Right lobe of liver (tissue), 6 donors: ENCODE measurements at regions not wholly inside any gene's neighbourhood (a gene's known extent, or its start where the extent isn't known, plus 50 kb on each side); places are given as distances from the start of the nearest gene placed in this dataset.

Source experiments
- ATAC-seq, 4 donors: fragments of 200-7000 bp; cut with Tn5 transposase; one replicate each; pipeline ENCODE4 v1.9.1; 2020; ENCODE audit warnings: mild to moderate bottlenecking in 4 of 4, moderate library complexity in 4 of 4
- DNase-seq, 3 donors: peaks; one replicate each; pipeline ENCODE4 v3.0.0-alpha.2; 2020
- H3K27ac ChIP-seq, 3 donors: fragments of 200-600 bp; one replicate each; pipeline ENCODE4 v1.8.0; 2022
- H3K27me3 ChIP-seq, 2 donors: fragments of 200-600 bp; one replicate each; pipeline ENCODE4 v1.8.0; 2022
- H3K36me3 ChIP-seq, 4 donors: fragments of 200-600 bp; sonication (generic) in 1 of 4; one replicate each; pipeline versions ENCODE4 v1.5.1 to v1.8.0; 2017 to 2022; ENCODE audit warnings: control low read depth in 1 of 4
- H3K4me1 ChIP-seq, 4 donors: fragments of 200-600 bp; sonication (generic) in 1 of 4; one replicate each; pipeline versions ENCODE4 v1.5.1 to v1.8.0; 2017 to 2022; ENCODE audit warnings: control low read depth in 1 of 4
- H3K4me3 ChIP-seq, 3 donors: fragments of 200-600 bp; one replicate each; pipeline ENCODE4 v1.8.0; 2022
- H3K9me3 ChIP-seq, 4 donors: fragments of 200-600 bp; sonication (generic) in 1 of 4; one replicate each; pipeline versions ENCODE4 v1.5.1 to v1.8.0; 2017 to 2022; ENCODE audit warnings: control low read depth in 1 of 4
- POLR2A ChIP-seq: fragments of 450-650 bp; IDR thresholded peaks from one replicate; pipeline ENCODE4 v1.6.1; 2017; ENCODE audit warnings: antibody characterized with exemption, mild to moderate bottlenecking
- WGBS: methylation state at CpG from one replicate; pipeline ENCODE4 v1.1.6; 2018; ENCODE audit warnings: low coverage, low lambda C conversion rate; ENCODE audit not compliant: insufficient coverage; ENCODE audit errors: missing lambda C conversion rate; 5-methylcytosine and 5-hydroxymethylcytosine counted together
- intact Hi-C, 2 donors: fragments of 100-400 bp; cut with DNase I; formaldehyde crosslinking; loops; one replicate each; pipeline versions ENCODE4 v1.11.2 to v1.14.1; 2022
- TF ChIP-seq, protein P1 (sequence below), 4 donors: fragments of 200-600 bp in 3 of 4; fragments of 450-650 bp in 1 of 4; IDR thresholded peaks; one replicate each; pipeline versions ENCODE4 v1.5.1 to v1.8.0; 2016 to 2022; ENCODE audit warnings: antibody characterized with exemption in 4 of 4, mild to moderate bottlenecking in 2 of 4
- donor health status: DM: no; HTN: yes; CAD: no.
- donor health status: DM: no; HTN: no; CAD: no.
- donor health status: DM: no; HTN: no; CAD: no.
- donor health status: DM: no; HTN: yes; CAD: no.
- donor health status: DM: no; HTN: yes; CAD: no.

DNA sequence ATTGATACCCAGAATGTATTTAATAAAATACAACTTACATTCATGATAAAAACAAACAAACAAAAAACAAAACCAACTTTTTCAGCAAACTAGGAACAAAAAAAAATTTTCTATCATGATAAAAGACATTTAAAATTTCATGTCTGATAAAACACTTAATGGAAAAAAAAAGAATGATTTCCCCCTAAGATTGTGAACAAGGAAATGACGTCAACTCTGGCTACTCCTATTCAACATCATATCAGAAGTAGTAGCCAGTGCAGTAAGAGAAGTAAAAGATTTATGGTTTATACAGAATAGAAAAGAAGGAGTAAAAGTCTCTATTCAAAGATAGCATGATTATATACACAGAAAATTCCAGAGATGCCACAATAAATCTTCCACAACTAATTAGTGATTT, 1306.6 kb downstream of the FSCB start:
- DNase-seq, result no peak

DNA sequence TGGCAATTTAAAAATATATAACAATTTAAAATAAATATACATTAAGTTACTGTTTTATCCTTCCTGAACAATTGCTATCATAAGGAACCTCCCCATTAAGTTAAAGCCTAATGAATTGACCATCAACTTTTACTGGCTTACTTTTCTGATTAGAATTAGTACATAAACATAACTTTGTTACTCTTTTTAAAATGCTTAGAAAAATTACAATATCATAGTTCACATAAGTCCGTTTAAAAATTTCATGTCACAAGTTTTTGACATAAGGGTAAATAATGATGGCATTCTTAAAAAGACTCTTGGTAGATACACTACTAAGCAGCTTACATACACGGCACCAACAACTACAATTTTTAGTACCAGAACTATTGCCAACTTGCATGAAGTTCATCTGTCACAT, 1308.6 kb downstream of the FSCB start:
- H3K27ac ChIP-seq, result no peak overlapping the region
- H3K36me3 ChIP-seq, result no peaks in the 10 kb centered on the region
- WGBS, result 63% methylated on average over 2 of the region's 2 CpGs
- no peaks in the 10 kb centered on the region for H3K4me1 ChIP-seq
- intact Hi-C loops, result no loop called here
- TF ChIP-seq POLR2A, result no peak
- TF ChIP-seq, protein P1, sequence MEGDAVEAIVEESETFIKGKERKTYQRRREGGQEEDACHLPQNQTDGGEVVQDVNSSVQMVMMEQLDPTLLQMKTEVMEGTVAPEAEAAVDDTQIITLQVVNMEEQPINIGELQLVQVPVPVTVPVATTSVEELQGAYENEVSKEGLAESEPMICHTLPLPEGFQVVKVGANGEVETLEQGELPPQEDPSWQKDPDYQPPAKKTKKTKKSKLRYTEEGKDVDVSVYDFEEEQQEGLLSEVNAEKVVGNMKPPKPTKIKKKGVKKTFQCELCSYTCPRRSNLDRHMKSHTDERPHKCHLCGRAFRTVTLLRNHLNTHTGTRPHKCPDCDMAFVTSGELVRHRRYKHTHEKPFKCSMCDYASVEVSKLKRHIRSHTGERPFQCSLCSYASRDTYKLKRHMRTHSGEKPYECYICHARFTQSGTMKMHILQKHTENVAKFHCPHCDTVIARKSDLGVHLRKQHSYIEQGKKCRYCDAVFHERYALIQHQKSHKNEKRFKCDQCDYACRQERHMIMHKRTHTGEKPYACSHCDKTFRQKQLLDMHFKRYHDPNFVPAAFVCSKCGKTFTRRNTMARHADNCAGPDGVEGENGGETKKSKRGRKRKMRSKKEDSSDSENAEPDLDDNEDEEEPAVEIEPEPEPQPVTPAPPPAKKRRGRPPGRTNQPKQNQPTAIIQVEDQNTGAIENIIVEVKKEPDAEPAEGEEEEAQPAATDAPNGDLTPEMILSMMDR (IDR thresholded peaks at IDR 0.05), result no peak
- DNase-seq (no peak), ATAC-seq (no peak)
- H3K9me3 ChIP-seq, result no peaks in the 10 kb centered on the region
- H3K27me3 ChIP-seq, result no peaks in the 10 kb centered on the region
- no peak overlapping the region for H3K4me3 ChIP-seq

More for the DNA sequence above, 1306.6 kb downstream of the FSCB start:
- Histone ChIP-seq H3K27ac (no peak overlapping the region), H3K27me3 (no peaks in the 10 kb centered on the region), H3K4me1 (no peaks in the 10 kb centered on the region), H3K36me3 (no peaks in the 10 kb centered on the region), H3K9me3 (no peaks in the 10 kb centered on the region), H3K4me3 (no peak overlapping the region)
- intact Hi-C loops, result no loop called here
- TF ChIP-seq POLR2A, result no peak
- TF ChIP-seq, protein P1 (IDR thresholded peaks at IDR 0.05), result no peak
- 37% methylated on average over 1 of the region's 1 CpG for WGBS
- no peak for ATAC-seq

DNA sequence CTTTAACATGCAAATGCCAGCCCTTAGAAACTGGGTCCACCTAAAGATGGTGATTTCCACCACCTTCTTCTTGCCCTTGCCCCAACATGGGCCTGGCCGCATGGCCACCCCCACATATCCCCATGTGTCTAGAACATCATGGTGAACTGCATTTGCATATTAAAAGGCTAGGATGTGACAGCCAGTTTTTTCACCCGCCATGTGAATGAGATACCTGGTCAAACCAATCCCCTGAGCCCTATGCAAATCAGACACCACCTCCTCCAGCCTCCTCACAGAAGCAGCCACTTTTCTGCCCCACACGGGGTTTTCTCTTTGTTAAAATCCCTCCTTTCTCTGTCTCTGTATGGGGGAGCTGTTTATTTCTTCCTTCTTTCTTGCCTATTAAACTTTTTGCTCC, 1322.5 kb downstream of the FSCB start:
- TF ChIP-seq POLR2A, result no peak
- TF ChIP-seq, protein P1 (IDR thresholded peaks at IDR 0.05), result no peak
- no peaks in the 10 kb centered on the region for H3K9me3 ChIP-seq
- H3K4me3 ChIP-seq, result no peak overlapping the region
- no peak overlapping the region for H3K27ac ChIP-seq
- WGBS, result 77% methylated on average over 3 of the region's 3 CpGs
- intact Hi-C loops, result no loop called here
- H3K4me1 ChIP-seq, result no peaks in the 10 kb centered on the region
- no peak for ATAC-seq
- H3K27me3 ChIP-seq, result no peaks in the 10 kb centered on the region
- no peaks in the 10 kb centered on the region for H3K36me3 ChIP-seq
- no peak for DNase-seq

DNA sequence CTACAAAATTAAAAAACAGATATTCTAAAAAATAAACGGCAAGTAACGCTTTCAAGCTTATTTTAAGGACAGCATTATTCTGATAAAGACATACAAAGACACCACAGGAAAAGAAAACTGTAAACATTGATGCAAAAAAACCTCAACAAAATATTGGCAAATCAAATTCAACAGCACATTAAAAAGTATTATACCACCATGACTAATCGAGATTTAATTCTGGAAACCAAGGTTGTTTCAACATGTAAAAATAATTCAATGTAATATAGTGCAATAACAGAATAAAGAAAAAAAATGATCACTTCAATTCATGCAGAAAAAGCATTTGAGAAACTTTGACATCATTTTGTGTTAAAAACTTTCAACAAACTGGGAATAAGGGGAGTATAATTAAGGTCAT, 1323.2 kb downstream of the FSCB start:
- Histone ChIP-seq H3K27ac (no peak overlapping the region), H3K9me3 (no peaks in the 10 kb centered on the region), H3K27me3 (no peaks in the 10 kb centered on the region), H3K4me3 (no peak overlapping the region), H3K36me3 (no peaks in the 10 kb centered on the region), H3K4me1 (no peaks in the 10 kb centered on the region)
- intact Hi-C loops, result no loop called here
- WGBS, result 50% methylated on average over 3 of the region's 3 CpGs
- no peak for DNase-seq
- TF ChIP-seq, protein P1 (IDR thresholded peaks at IDR 0.05), result no peak
- TF ChIP-seq POLR2A, result no peak
- no peak for ATAC-seq

DNA sequence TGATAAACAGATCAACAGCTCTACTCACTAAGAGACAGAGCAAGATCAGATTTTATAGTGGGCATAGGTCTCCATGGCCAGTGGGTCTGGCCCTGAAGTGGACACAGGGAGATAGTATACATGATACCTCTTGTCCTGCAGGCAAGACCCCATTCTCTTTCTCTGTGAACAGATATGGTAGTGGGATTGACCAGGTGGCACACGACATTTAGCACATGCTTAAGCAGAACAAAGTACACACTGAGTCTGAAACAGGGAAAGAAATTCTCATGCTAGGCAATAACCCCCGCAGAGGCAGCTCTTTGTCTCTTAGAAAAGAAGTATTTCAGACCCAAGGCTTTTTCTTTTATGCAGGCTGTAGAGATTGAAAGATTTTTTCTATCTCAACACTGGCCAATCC, 1331.2 kb downstream of the FSCB start:
- H3K4me1 ChIP-seq, result peaks cover 0 to 11% (median 4%) of the 10 kb centered on the region in 4 donors
- ATAC-seq, result no peak
- H3K27me3 ChIP-seq, result no peaks in the 10 kb centered on the region
- 72% methylated on average over 2 of the region's 2 CpGs for WGBS
- intact Hi-C loops, result no loop called here
- no peak overlapping the region for H3K4me3 ChIP-seq
- no peaks in the 10 kb centered on the region for H3K9me3 ChIP-seq
- H3K36me3 ChIP-seq, result no peaks in the 10 kb centered on the region
- no peak overlapping the region for H3K27ac ChIP-seq
- TF ChIP-seq, protein P1 (IDR thresholded peaks at IDR 0.05), result no peak
- TF ChIP-seq POLR2A, result no peak
- DNase-seq, result no peak
